H9 (cell line): ENCODE measurements at regions not wholly inside any gene's neighbourhood (a gene's known extent, or its start where the extent isn't known, plus 50 kb on each side); places are given as distances from the start of the nearest gene placed in this dataset.

ENCODE experiments used
- DNase-seq: peaks from one replicate; pipeline ENCODE4 v3.0.0-alpha.2; 2017
- H2AFZ ChIP-seq: one replicate; pipeline ENCODE4 v1.6.1; 2013; ENCODE audit warnings: mild to moderate bottlenecking, low read length, control low read depth, moderate library complexity
- H2AK5ac ChIP-seq: 2 replicates; pipeline ENCODE4 v1.6.1; 2013; ENCODE audit warnings: low read length, control low read depth, mixed read lengths; ENCODE audit not compliant: insufficient read length
- H2BK120ac ChIP-seq: one replicate; pipeline ENCODE4 v1.6.1; 2013; ENCODE audit warnings: low read depth, mild to moderate bottlenecking, low read length, control low read depth, inconsistent platforms; ENCODE audit not compliant: poor library complexity, severe bottlenecking
- H2BK12ac ChIP-seq: 2 replicates; pipeline ENCODE4 v1.6.1; 2013; ENCODE audit warnings: low read length, control low read depth, mixed read lengths, low read depth; ENCODE audit not compliant: insufficient read length
- H2BK15ac ChIP-seq: 2 replicates; pipeline ENCODE4 v1.6.1; 2013; ENCODE audit warnings: low read depth, low read length, control low read depth
- H2BK20ac ChIP-seq: one replicate; pipeline ENCODE4 v1.6.1; 2013; ENCODE audit warnings: low read depth, mild to moderate bottlenecking, low read length, control low read depth, inconsistent platforms; ENCODE audit not compliant: poor library complexity, severe bottlenecking
- H2BK5ac ChIP-seq: 2 replicates; pipeline ENCODE4 v1.6.1; 2013; ENCODE audit warnings: low read length, control low read depth, mixed read lengths; ENCODE audit not compliant: insufficient read length
- H3K14ac ChIP-seq: 2 replicates; pipeline ENCODE4 v1.6.1; 2013; ENCODE audit warnings: low read length, control low read depth; ENCODE audit not compliant: insufficient read depth
- H3K18ac ChIP-seq: 2 replicates; pipeline ENCODE4 v1.6.1; 2013; ENCODE audit warnings: low read depth, mild to moderate bottlenecking, mixed read lengths, low read length, control low read depth; ENCODE audit not compliant: insufficient read length
- H3K23ac ChIP-seq: 2 replicates; pipeline ENCODE4 v1.6.1; 2013; ENCODE audit warnings: low read length, control low read depth, mixed read lengths, low read depth; ENCODE audit not compliant: insufficient read length
- H3K23me2 ChIP-seq: 2 replicates; pipeline ENCODE4 v1.6.1; 2013; ENCODE audit warnings: low read depth, mild to moderate bottlenecking, mixed read lengths, low read length, control low read depth; ENCODE audit not compliant: insufficient read length, poor library complexity, severe bottlenecking
- H3K27ac ChIP-seq: 2 replicates; pipeline ENCODE4 v1.5.1; 2013; ENCODE audit warnings: low read length, control low read depth, mixed read lengths, low read depth; ENCODE audit not compliant: insufficient read length
- H3K27me3 ChIP-seq: 2 replicates; pipeline ENCODE4 v1.6.1; 2013; ENCODE audit warnings: low read length, control low read depth, inconsistent platforms; ENCODE audit not compliant: insufficient read depth
- H3K4ac ChIP-seq: 2 replicates; pipeline ENCODE4 v1.6.1; 2013; ENCODE audit warnings: low read depth, mild to moderate bottlenecking, control low read depth, inconsistent platforms, low read length, moderate library complexity
- H3K4me1 ChIP-seq: 2 replicates; pipeline ENCODE4 v1.6.1; 2013; ENCODE audit warnings: low read length, control low read depth, inconsistent platforms; ENCODE audit not compliant: insufficient read depth
- H3K4me2 ChIP-seq: 2 replicates; pipeline ENCODE4 v1.6.1; 2013; ENCODE audit warnings: low read length, control low read depth, mixed read lengths; ENCODE audit not compliant: insufficient read length, insufficient read depth
- H3K56ac ChIP-seq: 2 replicates; pipeline ENCODE4 v1.6.1; 2013; ENCODE audit warnings: low read depth, mild to moderate bottlenecking, mixed read lengths, low read length, control low read depth; ENCODE audit not compliant: insufficient read length
- H3K79me1 ChIP-seq: 2 replicates; pipeline ENCODE4 v1.6.1; 2013; ENCODE audit warnings: low read depth, mild to moderate bottlenecking, moderate library complexity, low read length, control low read depth, inconsistent platforms; ENCODE audit not compliant: insufficient read depth, poor library complexity, severe bottlenecking
- H3K79me2 ChIP-seq: 2 replicates; pipeline ENCODE4 v1.6.1; 2013; ENCODE audit warnings: low read length, control low read depth, inconsistent platforms; ENCODE audit not compliant: insufficient read depth
- H3K9ac ChIP-seq: 2 replicates; pipeline ENCODE4 v1.6.1; 2013; ENCODE audit warnings: low read length, control low read depth, mixed read lengths; ENCODE audit not compliant: insufficient read length; ENCODE audit errors: extremely low read depth
- H3K9me3 ChIP-seq: one replicate; pipeline ENCODE4 v1.6.1; 2013; ENCODE audit warnings: low read depth, low read length, inconsistent platforms; ENCODE audit not compliant: control insufficient read depth
- H3T11ph ChIP-seq: one replicate; pipeline ENCODE4 v1.6.1; 2013; ENCODE audit warnings: mild to moderate bottlenecking, low read length, control low read depth, inconsistent platforms
- H4K20me1 ChIP-seq: one replicate; pipeline ENCODE4 v1.6.1; 2013; ENCODE audit not compliant: control insufficient read depth, insufficient read length, insufficient read depth
- H4K5ac ChIP-seq: 2 replicates; pipeline ENCODE4 v1.6.1; 2013; ENCODE audit warnings: low read depth, mild to moderate bottlenecking, mixed read lengths, low read length, control low read depth; ENCODE audit not compliant: insufficient read length
- H4K8ac ChIP-seq: replicated peaks from 2 replicates; pipeline ENCODE4 v1.6.1; 2013; ENCODE audit warnings: low read length, control low read depth, mixed read lengths, low read depth; ENCODE audit not compliant: insufficient read length
- H4K91ac ChIP-seq: 2 replicates; pipeline ENCODE4 v1.6.1; 2013; ENCODE audit warnings: low read depth, mild to moderate bottlenecking, moderate library complexity, mixed read lengths, low read length, control low read depth; ENCODE audit not compliant: insufficient read length
- H3K27ac Mint-ChIP-seq, 3 experiments: 2 replicates in 2 of 3; 3 replicates in 1 of 3; pipeline ENCODE4 v1.8.0; 2020 to 2021; ENCODE audit warnings: mixed read lengths in 3 of 3, mild to moderate bottlenecking in 1 of 3, moderate library complexity in 1 of 3
- H3K27me3 Mint-ChIP-seq: 2 replicates; pipeline ENCODE4 v1.8.0; 2021; ENCODE audit warnings: low read depth, mild to moderate bottlenecking, moderate library complexity, mixed read lengths
- H3K36me3 Mint-ChIP-seq, 3 experiments: 2 replicates in 2 of 3; 3 replicates in 1 of 3; pipeline ENCODE4 v1.8.0; 2020 to 2021; ENCODE audit warnings: low read depth in 3 of 3, mixed read lengths in 3 of 3; ENCODE audit not compliant: insufficient read depth in 1 of 3
- H3K4me1 Mint-ChIP-seq, 2 experiments: 2 replicates each; pipeline ENCODE4 v1.8.0; 2020; ENCODE audit warnings: mixed read lengths in 2 of 2
- H3K4me3 Mint-ChIP-seq, 2 experiments: 2 replicates in 1 of 2; 3 replicates in 1 of 2; pipeline ENCODE4 v1.8.0; 2020 to 2021; ENCODE audit warnings: mild to moderate bottlenecking in 2 of 2, mixed read lengths in 2 of 2, moderate library complexity in 1 of 2
- H3K9me3 Mint-ChIP-seq, 2 experiments: 2 replicates in 1 of 2; 3 replicates in 1 of 2; pipeline ENCODE4 v1.8.0; 2020; ENCODE audit warnings: mild to moderate bottlenecking in 2 of 2, mixed read lengths in 2 of 2, moderate library complexity in 1 of 2
- CTCF ChIP-seq: fragments of 200-600 bp; sonication (generic); conservative IDR thresholded peaks from 3 replicates; pipeline ENCODE4 v1.8.0; 2021; ENCODE audit warnings: antibody characterized with exemption, mild to moderate bottlenecking
- WGBS: extraction: QIAGEN DNeasy Blood & Tissue Kit; methylation state at CpG from one replicate; pipeline ENCODE4 v1.1.7; 2013; ENCODE audit warnings: missing lambda C conversion rate, low lambda C conversion rate, mixed read lengths; ENCODE audit not compliant: insufficient read length; ENCODE audit errors: extremely low coverage; 5-methylcytosine and 5-hydroxymethylcytosine counted together

DNA sequence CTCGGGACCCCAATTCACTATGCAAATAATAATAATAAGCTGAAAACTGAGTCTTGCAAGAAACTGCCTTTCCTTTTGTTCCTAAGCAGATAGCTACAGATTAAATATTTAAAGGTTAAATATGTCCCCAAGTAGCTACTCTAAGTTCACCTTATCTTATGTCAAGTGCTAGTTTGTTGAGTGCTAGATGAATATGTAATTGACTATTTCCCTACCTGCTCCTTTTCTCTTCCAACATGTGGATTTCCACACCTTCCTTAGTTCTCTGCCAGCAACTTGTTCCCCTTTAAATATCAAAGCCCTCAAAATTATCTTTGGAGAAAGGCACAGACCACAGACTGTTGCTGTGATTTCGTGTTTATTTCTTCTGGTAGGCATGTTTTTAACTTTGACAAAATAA is 709.2 kb upstream of the SLITRK1 start:
- Histone ChIP-seq H4K20me1 (no peaks in the 10 kb centered on the region), H4K91ac (no peak overlapping the region), H2BK15ac (no peak overlapping the region), H2AK5ac (no peak overlapping the region), H3K27me3 (no peaks in the 10 kb centered on the region), H3K56ac (no peak overlapping the region), H3K4me1 (no peaks in the 10 kb centered on the region), H3K27ac (no peak overlapping the region), H4K8ac (no peak overlapping the region), H3K4me2 (no peak overlapping the region), H3K14ac (no peak overlapping the region), H2BK12ac (no peak overlapping the region), H3K18ac (no peak overlapping the region), H4K5ac (no peak overlapping the region), H3K9ac (no peak overlapping the region), H3K79me2 (no peaks in the 10 kb centered on the region), H3T11ph (no peak overlapping the region), H2BK5ac (no peak overlapping the region), H3K4ac (no peak overlapping the region), H3K79me1 (no peaks in the 10 kb centered on the region), H3K23ac (no peak overlapping the region), H2BK20ac (no peak overlapping the region), H2AFZ (no peak overlapping the region), H3K9me3 (no peaks in the 10 kb centered on the region), H3K23me2 (no peaks in the 10 kb centered on the region), H2BK120ac (no peak overlapping the region)
- TF ChIP-seq CTCF = no peak
- Mint-ChIP-seq H3K9me3 (no peaks in the 10 kb centered on the region), H3K4me3 (no peak overlapping the region), H3K27me3 (no peaks in the 10 kb centered on the region), H3K36me3 (no peaks in the 10 kb centered on the region), H3K27ac (peak overlapping the region; percentile 7 to 67 (median 7); a peak in 2 of 7 replicates), H3K4me1 (peaks cover 26 to 27% of the 10 kb centered on the region in 2 experiments)
- WGBS = no CpG with 5 or more reads among the region's 2 CpGs
- no peak for DNase-seq
